ENCODE measurements at regions not wholly inside any gene's neighbourhood (a gene's known extent, or its start where the extent isn't known, plus 50 kb on each side); places are given as distances from the start of the nearest gene placed in this dataset.

GRCh38 chr1:172849653-172850052 is 190.8 kb downstream of the FASLG start:
- TF ChIP-seq EP300 (IDR thresholded peaks at IDR 0.05; ENCODE audit: borderline replicate concordance in 1 of 2, low read depth in 1 of 2, low read length in 1 of 2) (no peak), CTCF (IDR thresholded peaks at IDR 0.05) (no peak), POLR2AphosphoS5 (IDR thresholded peaks at IDR 0.05; ENCODE audit: low read depth, low read length) (no peak), MAX (IDR thresholded peaks at IDR 0.05; ENCODE audit: low read depth) (no peak), REST (IDR thresholded peaks at IDR 0.05; ENCODE audit: low read depth, low read length) (no peak), ZBTB33 (IDR thresholded peaks at IDR 0.05; ENCODE audit: borderline replicate concordance, low read depth) (no peak), TAF1 (IDR thresholded peaks at IDR 0.05; ENCODE audit: borderline replicate concordance, low read depth, low read length) (no peak), GATA2 (CRISPR knock-in tag; IDR thresholded peaks at IDR 0.05) (no peak), YY1 (IDR thresholded peaks at IDR 0.05; ENCODE audit: low read depth) (no peak), SMC3 (IDR thresholded peaks at IDR 0.05; ENCODE audit: low read depth, low read length) (no peak), FOXM1 (IDR thresholded peaks at IDR 0.05; ENCODE audit: low read depth) (no peak), TEAD4 (IDR thresholded peaks at IDR 0.05; ENCODE audit: borderline replicate concordance, insufficient read depth) (no peak), NRF1 (IDR thresholded peaks at IDR 0.05; ENCODE audit: low read depth, low read length) (no peak), MEF2A (IDR thresholded peaks at IDR 0.05; ENCODE audit: borderline replicate concordance, low read depth) (no peak)

Measured in SK-N-SH (cell line).